NCI-H187 (cell line): ENCODE measurements at regions not wholly inside any gene's neighbourhood (a gene's known extent, or its start where the extent isn't known, plus 50 kb on each side); places are given as distances from the start of the nearest gene placed in this dataset.
"Not testable (repeated sequence)": the region's sequence is repeated elsewhere in the genome, so short reads cannot be mapped to it uniquely, and the experiment has no call there.

ENCODE experiments used
- DNase-seq, 2 experiments: peaks; one replicate each; lab custom pipeline; 2025; lab: John Stamatoyannopoulos, UW

DNA sequence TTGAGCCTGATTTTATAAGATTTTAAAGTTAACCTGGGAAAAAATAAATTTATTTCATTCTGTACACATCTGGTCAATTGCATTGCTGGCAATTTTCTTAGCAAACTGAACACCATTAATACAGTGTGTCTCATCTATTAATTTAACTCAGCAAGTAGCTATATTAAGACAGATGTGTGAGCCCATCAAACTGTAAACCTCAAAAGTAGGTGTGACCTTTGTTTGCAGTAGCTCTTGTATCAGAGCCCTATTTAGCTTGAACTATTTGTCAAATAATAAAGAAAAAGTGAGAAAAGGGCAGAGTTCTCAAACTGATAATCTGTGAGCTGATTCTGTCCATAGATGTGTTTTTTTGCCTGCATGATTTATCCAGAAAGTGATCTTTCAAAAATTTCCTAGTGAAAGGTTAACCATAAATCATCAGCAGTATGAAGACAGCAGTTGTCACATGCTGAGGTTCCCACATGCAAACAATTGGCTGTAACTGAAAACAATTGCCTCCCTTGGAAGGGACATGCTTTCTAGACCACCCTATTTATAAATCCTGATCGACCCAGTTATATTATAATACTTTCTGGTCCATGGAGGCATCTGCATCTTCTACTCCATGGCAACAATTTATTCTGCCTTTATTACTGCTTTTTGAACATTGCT, 646.5 kb downstream of the NSUN3 start:
- DNase-seq: no peak

DNA sequence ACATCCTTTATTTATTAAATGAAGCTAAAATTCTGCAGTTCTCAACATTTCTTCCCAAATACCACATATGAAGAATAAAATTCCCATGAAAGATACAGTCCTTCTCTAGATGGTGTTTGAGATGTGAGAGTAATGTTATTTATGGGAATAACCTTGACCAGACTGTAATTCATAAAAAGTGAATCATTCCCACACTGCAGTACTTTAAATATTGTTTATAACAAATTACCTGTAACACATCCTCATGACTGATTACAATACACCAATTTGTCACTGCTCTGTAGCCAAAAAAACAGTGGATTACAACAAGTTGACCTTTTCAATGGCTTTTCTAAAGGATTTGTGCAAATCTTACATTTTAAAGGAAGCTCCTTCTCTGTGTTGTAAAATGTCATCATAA, 651.3 kb downstream of the NSUN3 start:
- no peak for DNase-seq

DNA sequence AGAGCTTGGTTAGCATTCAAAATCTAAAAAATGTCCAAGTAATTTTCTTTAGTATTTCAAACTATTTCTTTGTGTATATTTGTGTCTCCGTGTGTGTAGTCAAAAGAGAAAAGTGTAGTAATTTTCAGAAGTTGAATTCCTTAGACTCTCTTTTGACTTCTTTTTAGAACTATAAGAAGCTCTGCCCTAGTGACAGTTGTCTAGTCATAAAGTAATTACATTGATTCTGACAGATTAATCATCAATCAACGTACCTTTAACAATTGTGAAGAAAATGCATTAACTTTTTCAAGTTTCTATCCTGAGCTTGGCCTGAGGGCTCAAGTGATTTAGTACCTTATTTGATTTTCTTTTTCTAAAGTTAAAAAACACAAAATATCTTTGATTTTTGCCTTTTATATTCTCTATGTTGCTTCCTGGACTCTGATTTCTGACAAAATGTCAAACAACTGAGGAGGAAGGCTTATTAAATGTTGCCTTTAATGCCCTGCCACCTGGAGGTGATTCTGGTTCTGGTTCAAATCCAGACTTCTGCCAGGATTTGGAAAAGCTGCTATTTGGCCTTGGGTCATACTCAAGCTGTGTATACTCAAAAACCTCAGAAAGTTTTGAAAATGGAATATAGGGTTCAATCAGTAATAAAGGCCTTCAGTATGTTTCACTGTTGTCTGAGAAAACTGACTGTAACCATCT, 653.6 kb downstream of the NSUN3 start:
- DNase-seq: no peak

DNA sequence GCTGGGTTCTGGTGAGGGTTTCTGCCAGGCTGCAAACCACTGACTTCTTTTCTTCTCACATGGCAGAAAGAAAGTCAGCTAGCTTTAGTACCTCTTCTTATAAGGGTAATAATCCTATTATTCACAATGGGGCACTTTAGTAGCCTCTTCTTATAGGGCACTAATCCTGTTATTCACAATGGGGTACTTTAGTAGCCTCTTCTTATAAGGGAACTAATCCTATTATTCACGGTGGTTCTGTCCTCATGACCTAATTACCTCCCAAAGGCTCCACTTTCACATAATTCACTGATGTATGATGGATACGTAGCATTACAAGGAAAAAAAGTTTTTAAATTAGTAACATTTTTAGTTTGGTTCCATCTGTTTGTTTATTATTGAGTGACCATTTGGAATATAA, 671.3 kb downstream of the NSUN3 start:
- no peak for DNase-seq

DNA sequence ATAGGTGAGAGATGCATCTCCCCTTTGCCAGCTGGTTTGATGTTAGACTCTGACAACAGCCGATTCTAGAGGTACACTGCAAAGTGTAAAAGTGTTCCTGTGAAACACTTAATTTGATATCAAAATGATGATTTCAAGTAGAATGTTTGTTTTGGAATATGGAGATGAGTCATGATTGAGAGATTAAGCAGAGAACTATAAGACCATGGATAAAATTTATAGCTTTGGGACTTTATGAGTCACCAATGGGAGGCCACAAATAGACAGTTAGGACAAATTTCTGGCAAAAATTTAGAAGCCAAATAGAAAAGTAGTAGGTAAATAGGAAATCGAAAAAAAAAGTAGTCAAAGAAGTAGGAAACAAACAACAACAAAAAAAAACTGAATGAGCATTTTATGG, 672.5 kb downstream of the NSUN3 start:
- no peak for DNase-seq

DNA sequence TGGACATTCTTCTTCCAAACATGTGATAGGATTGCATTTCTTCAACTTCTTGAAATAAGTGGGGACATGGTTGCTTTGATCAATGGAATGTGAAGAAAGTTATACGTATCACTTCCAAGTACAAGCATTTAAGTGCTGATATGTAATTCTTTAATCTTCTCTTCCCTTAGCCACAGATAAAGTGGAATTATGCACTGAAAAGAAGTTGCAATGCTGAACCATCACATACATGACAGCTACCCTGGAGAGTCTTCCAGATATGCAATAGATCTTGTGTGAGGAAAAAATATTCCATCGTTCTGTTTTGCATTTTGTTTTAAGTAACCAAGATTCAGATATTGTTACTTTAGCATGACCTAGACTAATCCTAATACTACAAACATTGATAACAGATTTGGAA, 674.3 kb downstream of the NSUN3 start:
- DNase-seq: no peak

DNA sequence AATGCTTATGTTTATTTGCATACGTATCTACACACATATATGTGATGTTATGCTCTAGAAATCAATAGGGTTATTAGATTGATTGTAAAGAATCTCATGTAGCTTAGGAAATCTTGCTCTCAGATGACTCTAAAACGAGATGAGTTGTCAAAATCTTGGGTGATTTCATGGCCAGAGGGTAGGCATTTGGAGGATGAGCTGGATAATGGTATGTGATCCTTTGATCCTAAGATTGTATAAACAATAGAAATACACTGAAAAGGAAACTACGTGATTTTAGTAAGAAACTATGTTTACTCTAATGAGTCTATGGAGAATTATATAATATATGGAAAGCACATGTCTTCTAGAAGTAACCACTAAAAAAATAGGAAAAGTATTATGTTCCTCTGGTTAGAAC, 676.6 kb downstream of the NSUN3 start:
- DNase-seq: no peak

DNA sequence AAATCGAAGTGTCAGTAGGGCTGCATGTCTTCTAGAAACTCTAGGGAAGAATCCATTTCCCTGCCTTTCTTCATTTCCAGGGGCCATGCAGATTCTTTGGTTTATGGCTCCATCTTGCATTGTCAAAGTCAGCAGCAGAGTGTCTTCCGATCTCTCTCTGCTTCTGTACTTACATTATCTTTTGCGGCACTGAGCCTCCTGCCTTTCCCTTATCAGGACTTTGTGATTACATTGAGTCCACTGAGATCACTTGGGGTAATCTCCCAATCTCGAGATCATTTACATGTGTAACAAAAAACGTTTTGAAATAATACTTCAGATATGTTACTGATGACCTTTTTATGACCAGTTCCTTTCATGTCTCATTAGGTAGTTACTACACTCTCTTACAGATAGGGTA, 695.9 kb downstream of the NSUN3 start:
- DNase-seq: no peak

DNA sequence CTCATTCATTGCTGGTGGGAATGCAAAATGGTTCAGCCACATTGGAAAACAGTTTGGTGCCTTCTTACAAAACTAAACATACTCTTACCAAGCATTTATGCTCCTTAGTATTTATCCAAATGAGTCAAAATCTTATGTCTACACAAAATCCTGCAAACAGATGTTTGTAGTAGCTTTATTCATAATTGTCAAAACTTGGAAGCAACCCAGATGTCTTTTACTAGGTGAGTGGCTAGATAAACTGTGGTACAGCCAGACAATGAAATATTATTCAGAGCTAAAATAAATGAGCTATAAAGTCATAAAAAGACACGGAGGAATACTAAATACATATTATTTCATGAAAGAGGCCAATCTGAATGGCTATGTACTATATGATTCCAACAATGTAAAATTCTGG, 709.5 kb downstream of the NSUN3 start:
- DNase-seq: no peak

DNA sequence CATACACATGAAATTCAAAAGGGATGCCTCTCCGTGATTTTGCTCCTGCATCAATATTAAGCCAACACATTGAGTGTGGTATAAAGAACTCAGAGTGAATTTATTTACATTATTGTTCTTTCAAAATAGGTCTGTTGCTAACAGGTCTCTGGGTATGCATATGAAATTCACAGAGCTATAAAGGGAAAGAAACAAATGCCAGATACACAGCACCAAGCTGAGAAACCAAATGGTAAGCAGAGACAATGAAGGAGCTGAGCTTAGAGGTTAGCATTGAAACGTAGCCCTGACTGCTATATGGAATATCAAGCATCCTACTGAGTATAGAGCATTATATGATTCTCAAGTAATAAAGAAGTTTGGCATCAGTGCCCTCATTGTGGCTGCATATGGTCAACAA, 712.9 kb downstream of the NSUN3 start:
- no peak for DNase-seq

DNA sequence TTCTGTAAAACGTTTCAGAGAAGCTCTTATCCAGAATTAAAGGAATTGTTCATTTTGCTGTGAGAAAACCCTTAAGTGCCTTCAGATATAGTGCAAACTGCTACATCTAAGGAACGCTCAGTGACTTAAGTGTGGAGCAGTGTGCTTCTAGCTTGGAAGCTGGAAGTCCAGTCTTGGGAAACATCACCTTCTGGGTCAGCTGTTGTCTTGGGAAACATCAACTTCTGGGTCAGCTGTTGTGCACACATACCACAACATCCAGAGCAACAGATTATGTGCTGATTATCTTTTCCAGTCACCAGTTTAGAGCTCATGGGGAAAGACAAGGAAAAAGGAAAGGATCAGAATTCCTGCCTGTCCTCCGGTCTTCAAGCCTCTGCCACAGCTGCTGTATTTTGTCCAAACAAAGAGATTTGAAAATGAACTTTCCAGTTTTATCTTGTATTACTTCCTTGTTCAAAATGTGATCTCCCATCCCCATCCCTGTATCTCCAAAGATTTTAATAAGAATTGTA, 713.6 kb downstream of the NSUN3 start:
- DNase-seq: no peak

DNA sequence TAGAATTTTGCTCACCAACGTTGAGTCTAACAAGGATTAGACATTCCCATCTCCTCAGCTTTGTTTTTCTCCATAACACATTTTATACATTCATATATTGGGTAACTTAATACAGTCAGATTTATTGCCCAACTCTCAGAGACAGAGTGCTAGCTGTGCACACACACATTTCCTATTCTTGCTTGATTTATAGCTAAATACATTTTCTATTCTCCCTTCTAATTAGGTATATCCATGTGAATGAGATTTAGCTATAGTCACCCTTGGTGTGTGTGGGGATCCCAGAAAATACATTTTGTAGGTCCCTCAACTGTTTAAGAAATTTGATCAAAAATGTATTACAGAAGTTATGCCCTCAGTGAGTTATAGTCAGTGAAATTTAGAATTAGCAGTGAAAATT, 715.4 kb downstream of the NSUN3 start:
- no peak for DNase-seq

DNA sequence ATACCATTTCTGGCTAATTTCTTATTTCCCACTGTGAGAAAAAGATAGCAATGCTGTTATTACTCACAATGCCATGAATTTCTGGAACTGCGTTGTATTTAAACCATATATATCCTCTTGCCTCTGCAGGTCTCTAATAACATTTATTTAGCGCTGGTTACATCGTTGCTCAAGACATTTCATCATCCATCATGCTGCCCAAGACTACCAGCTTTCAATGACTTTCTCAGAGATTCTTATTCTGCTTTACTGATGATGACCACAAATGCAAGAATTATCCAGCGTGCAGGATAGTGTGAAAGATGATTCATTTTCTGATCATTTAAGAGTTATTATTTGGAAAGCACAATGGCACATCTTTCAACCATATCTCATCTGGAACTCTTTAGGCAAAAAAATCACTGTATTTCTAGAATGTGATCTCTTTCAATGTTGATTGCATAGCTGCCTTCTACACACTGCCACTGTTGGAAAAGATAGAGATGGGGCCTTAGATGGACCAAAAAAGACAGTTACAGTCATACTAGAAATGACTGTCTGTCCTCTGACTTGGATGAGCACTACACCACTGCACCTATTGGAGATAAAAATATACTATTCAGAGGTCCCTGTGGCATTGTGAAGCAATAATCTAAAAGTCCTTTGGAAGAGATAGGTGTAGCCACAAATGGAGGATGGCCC, 716.1 kb downstream of the NSUN3 start:
- no peak for DNase-seq

DNA sequence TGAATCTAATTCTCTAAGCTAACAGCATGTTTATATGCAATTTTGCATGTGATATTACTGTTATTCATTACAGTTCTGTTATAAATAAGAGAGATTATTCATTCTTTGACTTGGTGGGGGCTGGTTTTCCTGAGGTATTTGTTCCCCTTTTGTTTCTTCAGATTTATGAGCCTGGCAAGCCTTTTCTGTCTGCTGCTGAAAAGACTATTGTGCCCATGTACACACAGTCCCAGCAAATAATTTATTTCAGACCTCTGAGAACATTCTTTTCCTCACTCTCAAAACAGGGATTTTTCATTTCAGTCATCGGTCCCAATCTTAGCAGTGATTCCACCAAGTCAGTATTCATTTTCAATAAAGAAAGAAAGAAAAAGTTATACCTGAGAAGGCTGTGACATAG, 716.8 kb downstream of the NSUN3 start:
- no peak for DNase-seq

DNA sequence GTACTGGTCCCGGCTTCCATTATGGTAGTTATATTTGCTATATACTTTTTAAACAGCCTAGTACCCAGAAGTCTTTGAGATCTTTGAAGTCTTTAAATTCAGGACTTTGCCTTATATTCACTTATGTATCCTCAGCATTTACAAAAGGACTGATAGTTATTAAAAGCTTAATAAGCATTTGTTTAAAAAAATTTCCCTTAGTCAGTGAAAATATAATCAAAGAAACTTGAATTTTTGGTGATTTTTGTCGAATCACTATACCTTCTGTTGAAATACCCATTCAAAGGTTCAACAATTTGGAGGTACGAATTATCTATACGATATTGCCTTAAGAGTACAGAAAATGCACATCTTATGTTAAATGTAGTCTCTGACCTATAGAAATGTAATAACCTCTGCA, 721.4 kb downstream of the NSUN3 start:
- DNase-seq: no peak

DNA sequence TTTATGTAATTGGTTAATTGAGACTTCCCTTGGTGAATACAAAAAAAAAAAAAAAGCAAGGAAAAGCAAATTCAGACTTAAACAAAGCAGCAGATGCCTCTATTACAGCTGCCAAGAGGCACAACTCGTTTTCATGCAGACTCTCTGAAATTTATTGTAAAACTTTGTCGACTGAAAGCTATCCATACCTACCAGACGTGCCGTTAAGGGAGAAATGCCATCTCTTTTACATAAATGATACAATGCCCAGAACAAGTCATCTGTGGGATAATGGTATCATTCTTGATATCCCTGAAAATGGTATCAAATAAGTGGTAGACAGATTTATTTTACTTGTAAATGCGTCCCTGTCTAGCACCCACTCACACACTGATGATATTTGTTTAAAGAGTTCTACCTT, 724.2 kb downstream of the NSUN3 start:
- DNase-seq: no peak

DNA sequence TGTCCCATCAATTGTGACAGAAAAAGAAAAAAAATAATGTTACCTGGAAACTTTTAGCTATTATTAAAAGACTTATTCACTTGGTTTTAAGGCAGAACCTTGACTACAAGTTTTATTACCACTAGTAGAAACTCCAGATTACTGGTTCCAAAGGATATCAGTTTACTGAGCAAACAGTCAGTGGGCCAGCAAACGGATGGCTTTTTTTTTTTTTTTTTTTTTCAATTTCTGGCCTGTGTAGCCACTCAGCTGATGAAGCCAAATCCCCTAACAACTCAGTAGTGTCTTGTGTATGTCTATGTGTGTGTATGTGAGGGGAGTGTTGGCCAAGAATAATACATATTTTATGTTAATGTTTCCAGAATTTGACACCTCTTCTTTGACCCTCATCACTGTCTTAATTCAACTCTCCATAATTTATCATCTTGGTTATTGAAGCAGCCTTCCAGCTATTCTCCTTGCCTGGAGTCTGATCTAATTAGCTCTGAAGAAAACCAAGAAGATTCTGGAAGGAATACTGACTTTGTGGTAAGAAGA, 724.9 kb downstream of the NSUN3 start:
- no peak for DNase-seq

DNA sequence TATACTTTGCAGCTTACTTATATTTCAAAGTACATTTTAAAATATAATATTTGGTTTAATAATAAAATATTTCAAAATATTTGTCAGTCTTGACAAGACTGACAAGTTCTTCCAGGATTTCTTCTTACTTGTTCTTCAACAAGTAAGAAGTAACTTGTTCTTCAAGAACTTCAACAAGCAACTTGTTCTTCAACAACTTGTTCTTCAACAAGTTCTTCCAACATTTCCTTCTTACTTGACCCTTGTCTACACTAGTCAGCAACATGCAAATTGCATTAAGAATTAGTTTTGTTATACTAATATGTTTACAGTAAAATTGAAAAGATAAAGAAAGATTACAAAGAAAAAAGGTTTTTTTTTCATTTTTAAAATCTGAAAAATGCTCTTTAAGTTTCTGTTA, 731.7 kb downstream of the NSUN3 start:
- DNase-seq: no peak

DNA sequence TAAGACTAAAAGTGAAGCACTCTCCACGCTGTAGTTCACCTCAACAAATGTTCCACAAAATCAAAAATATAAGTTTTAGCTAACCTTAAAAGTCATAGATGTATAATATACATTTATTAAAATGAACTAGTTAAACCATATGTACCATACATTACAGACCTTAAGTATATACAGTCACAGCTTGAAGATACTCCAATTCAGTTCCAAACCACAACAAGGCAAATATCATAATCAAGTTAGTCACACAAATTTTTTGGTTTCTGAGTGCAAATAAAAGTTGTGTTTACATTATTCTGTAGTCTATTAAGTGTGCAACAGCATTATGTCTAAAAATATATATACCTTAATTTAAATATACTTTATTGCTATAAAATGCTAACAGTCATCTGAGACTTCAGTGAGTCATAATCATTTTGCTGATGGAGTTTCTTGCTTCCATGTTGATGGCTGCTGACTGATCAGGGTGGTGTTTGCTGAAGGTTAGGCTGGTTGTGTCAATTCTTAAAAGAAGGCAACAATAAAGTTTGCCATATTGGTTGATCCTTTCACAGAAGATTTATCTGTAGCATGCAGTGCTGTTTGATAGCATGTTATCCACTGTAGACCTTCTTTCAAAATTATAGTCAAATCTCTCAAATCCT, 736.7 kb downstream of the NSUN3 start:
- no peak for DNase-seq

DNA sequence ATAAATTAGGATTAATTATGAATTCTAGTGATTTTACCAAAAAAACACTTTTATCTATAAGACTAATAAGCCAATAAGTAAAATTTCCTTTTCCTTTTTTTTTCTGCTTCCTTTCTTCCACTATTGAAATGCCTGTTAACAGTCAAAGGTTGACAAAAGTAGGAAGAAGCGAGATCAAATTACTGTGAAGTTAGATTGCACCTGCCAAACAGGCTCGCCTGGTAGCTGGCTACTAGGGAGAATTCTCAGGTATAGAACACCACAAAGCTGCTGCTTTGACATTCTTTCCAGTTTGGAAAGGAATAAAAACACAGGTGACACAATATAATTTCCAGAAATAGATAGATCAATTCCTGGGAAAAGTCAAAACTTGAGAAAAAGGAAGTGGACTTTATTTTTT, 749.0 kb downstream of the NSUN3 start:
- DNase-seq: no peak

DNA sequence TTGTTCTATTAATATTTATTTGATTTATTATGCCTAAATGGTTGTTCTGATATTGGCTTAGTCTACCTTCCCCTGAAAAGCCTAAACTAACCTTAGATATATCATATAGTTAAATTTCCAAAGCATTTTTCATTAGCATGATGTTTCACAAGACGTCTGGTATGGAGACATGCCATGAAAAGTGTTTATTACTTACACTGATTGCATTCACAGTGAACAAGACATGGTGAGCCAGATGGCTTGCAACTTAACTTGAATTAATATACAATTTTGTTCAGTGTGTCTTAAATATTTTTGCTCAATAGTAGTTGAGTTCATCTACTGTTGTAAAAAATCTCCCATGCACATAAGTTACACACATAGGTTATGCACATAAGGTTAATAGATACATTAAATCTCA, 758.4 kb downstream of the NSUN3 start:
- DNase-seq: no peak

DNA sequence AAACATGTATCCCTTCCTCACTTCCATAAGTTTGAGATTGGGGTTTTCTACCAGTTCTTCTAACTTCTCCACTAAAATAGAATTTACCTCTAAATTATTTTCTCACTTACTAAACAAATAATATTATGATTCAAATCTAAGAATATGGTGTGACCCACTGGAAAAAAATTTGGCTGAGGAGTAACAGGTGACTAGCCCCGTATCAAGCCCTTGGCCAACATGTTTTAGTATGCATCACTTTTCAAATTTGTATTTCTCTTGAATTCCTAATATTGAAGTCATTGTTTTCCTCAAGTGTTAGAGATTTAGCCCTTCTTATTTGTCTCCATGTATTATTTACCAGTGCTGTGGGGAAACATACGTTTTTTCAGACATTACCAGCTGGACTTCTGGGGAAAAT, 759.4 kb downstream of the NSUN3 start:
- DNase-seq: no peak

DNA sequence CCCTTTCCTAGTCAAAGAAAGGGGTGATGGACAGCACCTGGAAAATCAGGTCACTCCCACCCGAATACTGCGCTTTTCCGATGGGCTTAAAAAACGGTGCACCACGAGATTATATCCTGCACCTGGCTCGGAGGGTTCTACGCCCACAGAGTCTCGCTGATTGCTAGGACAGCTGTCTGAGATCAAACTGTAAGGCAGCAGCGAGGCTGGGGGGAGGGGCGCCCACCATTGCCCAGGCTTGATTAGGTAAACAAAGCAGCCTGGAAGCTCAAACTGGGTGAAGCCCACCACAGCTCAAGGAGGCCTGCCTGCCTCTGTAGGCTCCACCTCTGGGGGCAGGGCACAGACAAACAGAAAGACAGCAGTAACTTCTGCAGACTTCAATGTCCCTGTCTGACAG, 783.4 kb downstream of the NSUN3 start:
- not testable (repeated sequence) for DNase-seq
